ENCODE measurements at regions not wholly inside any gene's neighbourhood (a gene's known extent, or its start where the extent isn't known, plus 50 kb on each side); places are given as distances from the start of the nearest gene placed in this dataset.

- no peak for TF ChIP-seq EZH2 (IDR thresholded peaks at IDR 0.05; ENCODE audit: borderline replicate concordance, insufficient read depth, low read length, poor library complexity, severe bottlenecking)
- no peak for TF ChIP-seq MXI1 (conservative IDR thresholded peaks at IDR 0.05; ENCODE audit: poor library complexity, severe bottlenecking)
- TF ChIP-seq TAF1 (IDR thresholded peaks at IDR 0.05; ENCODE audit: low read depth), result no peak
- TF ChIP-seq POLR2AphosphoS5 (IDR thresholded peaks at IDR 0.05), result no peak
- TF ChIP-seq SMC3 (conservative IDR thresholded peaks at IDR 0.05; ENCODE audit: poor library complexity), result no peak
- TF ChIP-seq, protein P1, sequence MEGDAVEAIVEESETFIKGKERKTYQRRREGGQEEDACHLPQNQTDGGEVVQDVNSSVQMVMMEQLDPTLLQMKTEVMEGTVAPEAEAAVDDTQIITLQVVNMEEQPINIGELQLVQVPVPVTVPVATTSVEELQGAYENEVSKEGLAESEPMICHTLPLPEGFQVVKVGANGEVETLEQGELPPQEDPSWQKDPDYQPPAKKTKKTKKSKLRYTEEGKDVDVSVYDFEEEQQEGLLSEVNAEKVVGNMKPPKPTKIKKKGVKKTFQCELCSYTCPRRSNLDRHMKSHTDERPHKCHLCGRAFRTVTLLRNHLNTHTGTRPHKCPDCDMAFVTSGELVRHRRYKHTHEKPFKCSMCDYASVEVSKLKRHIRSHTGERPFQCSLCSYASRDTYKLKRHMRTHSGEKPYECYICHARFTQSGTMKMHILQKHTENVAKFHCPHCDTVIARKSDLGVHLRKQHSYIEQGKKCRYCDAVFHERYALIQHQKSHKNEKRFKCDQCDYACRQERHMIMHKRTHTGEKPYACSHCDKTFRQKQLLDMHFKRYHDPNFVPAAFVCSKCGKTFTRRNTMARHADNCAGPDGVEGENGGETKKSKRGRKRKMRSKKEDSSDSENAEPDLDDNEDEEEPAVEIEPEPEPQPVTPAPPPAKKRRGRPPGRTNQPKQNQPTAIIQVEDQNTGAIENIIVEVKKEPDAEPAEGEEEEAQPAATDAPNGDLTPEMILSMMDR (IDR thresholded peaks at IDR 0.05; ENCODE audit: poor library complexity, severe bottlenecking), result no peak
- no peak for TF ChIP-seq EP300 (conservative IDR thresholded peaks at IDR 0.05; ENCODE audit: poor library complexity, severe bottlenecking)
- TF ChIP-seq RAD21 (conservative IDR thresholded peaks at IDR 0.05), result no peak
- TF ChIP-seq, protein P2, sequence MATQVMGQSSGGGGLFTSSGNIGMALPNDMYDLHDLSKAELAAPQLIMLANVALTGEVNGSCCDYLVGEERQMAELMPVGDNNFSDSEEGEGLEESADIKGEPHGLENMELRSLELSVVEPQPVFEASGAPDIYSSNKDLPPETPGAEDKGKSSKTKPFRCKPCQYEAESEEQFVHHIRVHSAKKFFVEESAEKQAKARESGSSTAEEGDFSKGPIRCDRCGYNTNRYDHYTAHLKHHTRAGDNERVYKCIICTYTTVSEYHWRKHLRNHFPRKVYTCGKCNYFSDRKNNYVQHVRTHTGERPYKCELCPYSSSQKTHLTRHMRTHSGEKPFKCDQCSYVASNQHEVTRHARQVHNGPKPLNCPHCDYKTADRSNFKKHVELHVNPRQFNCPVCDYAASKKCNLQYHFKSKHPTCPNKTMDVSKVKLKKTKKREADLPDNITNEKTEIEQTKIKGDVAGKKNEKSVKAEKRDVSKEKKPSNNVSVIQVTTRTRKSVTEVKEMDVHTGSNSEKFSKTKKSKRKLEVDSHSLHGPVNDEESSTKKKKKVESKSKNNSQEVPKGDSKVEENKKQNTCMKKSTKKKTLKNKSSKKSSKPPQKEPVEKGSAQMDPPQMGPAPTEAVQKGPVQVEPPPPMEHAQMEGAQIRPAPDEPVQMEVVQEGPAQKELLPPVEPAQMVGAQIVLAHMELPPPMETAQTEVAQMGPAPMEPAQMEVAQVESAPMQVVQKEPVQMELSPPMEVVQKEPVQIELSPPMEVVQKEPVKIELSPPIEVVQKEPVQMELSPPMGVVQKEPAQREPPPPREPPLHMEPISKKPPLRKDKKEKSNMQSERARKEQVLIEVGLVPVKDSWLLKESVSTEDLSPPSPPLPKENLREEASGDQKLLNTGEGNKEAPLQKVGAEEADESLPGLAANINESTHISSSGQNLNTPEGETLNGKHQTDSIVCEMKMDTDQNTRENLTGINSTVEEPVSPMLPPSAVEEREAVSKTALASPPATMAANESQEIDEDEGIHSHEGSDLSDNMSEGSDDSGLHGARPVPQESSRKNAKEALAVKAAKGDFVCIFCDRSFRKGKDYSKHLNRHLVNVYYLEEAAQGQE (IDR thresholded peaks at IDR 0.05; ENCODE audit: borderline replicate concordance), result no peak
- Histone ChIP-seq H3F3A (ENCODE audit: insufficient read depth, low read length, poor library complexity, severe bottlenecking) (no peaks in the 10 kb centered on the region), H3K9me3 (ENCODE audit: low read length) (no peaks in the 10 kb centered on the region), H3K9ac (ENCODE audit: low read length) (no peak overlapping the region), H3K4me3 (ENCODE audit: low read length) (no peak overlapping the region), H3K9me2 (ENCODE audit: insufficient read depth, low read length) (no peaks in the 10 kb centered on the region), H3K36me3 (ENCODE audit: insufficient read depth, low read length) (no peaks in the 10 kb centered on the region), H4K20me1 (ENCODE audit: insufficient read depth) (no peaks in the 10 kb centered on the region), H3K27me3 (ENCODE audit: insufficient read depth, low read depth, low read length) (no peaks in the 10 kb centered on the region), H3K79me2 (replicated peaks; ENCODE audit: insufficient read depth, low read length) (no peaks in the 10 kb centered on the region), H3K4me2 (ENCODE audit: low read length) (no peak overlapping the region), H3K27ac (ENCODE audit: low read length) (no peak overlapping the region), H2AFZ (ENCODE audit: low read depth, low read length) (no peak overlapping the region)
Measured at GRCh38 chr2:62293490-62294271, 97.8 kb downstream of the B3GNT2 start.

- Histone ChIP-seq H4K20me1 (ENCODE audit: insufficient read depth) (no peaks in the 10 kb centered on the region), H3K27me3 (ENCODE audit: insufficient read depth, low read depth, low read length) (no peaks in the 10 kb centered on the region), H3K36me3 (ENCODE audit: insufficient read depth, low read length) (no peaks in the 10 kb centered on the region), H2AFZ (ENCODE audit: low read depth, low read length) (no peak overlapping the region), H3K9me3 (ENCODE audit: low read length) (no peaks in the 10 kb centered on the region), H3K4me3 (ENCODE audit: low read length) (no peak overlapping the region), H3K9ac (ENCODE audit: low read length) (no peak overlapping the region), H3K4me2 (ENCODE audit: low read length) (no peak overlapping the region), H3K9me2 (ENCODE audit: insufficient read depth, low read length) (no peaks in the 10 kb centered on the region), H3F3A (ENCODE audit: insufficient read depth, low read length, poor library complexity, severe bottlenecking) (no peaks in the 10 kb centered on the region), H3K27ac (ENCODE audit: low read length) (no peak overlapping the region), H3K79me2 (replicated peaks; ENCODE audit: insufficient read depth, low read length) (no peaks in the 10 kb centered on the region)
- TF ChIP-seq POLR2AphosphoS5 (IDR thresholded peaks at IDR 0.05) (no peak), MXI1 (conservative IDR thresholded peaks at IDR 0.05; ENCODE audit: poor library complexity, severe bottlenecking) (no peak)
Measured at GRCh38 chr2:62293151-62293489, 97.2 kb downstream of the B3GNT2 start.
